HCT116 (cell line): ENCODE measurements at regions not wholly inside any gene's neighbourhood (a gene's known extent, or its start where the extent isn't known, plus 50 kb on each side); places are given as distances from the start of the nearest gene placed in this dataset.

Experiments used
- ATAC-seq: fragments of 200-7000 bp; cut with Tn5 transposase; 2 replicates; pipeline ENCODE4 v1.9.1; 2020; ENCODE audit warnings: mild to moderate bottlenecking, moderate library complexity
- BruUV-seq: library from RNA; stranded (reverse); fragments of 400-500 nt; replicated peaks from 2 replicates; lab custom pipeline; 2021; lab: Mats Ljungman, UMichigan
- CTCF ChIA-PET: fragments of 300-600 bp; sonication (Branson Sonifier 250); formaldehyde crosslinking; loops from one replicate; lab custom pipeline; 2021; ENCODE audit warnings: antibody characterized with exemption; lab: Charles Lee
- POLR2A ChIA-PET: fragments of 300-600, 350-600 bp; sonication (Branson Sonifier 250); formaldehyde crosslinking; loops from one replicate; lab custom pipeline; 2021; ENCODE audit warnings: antibody characterized with exemption; lab: Charles Lee
- RAD21 ChIA-PET, 2 experiments: fragments of 300-600 bp; sonication (Branson Sonifier 250); formaldehyde crosslinking; loops; one replicate each; lab custom pipeline; 2023; ENCODE audit warnings: low total read pairs in 2 of 2; ENCODE audit not compliant: uncharacterized antibody in 2 of 2, unreplicated experiment in 2 of 2, low non-redundant PET in 1 of 2; lab: Charles Lee
- DNase-seq: peaks from one replicate; pipeline ENCODE4 v3.0.0-alpha.2; 2010; ENCODE audit warnings: low read depth, low spot score
- H2AFZ ChIP-seq: fragments of 200-600 bp; shearing (Covaris generic), sonication (generic); 2 replicates; pipeline ENCODE4 v1.6.1; 2017; ENCODE audit warnings: low read depth, mixed run types, mixed read lengths, antibody characterized with exemption, low read length; ENCODE audit not compliant: poor library complexity, severe bottlenecking
- H3K27ac ChIP-seq: 2 replicates; pipeline ENCODE4 v1.5.1; 2012; ENCODE audit warnings: low read depth, low read length
- H3K27me3 ChIP-seq: fragments of 200-600 bp; sonication (generic); 2 replicates; pipeline ENCODE4 v1.6.1; 2016; ENCODE audit warnings: mixed run types, low read length, mixed read lengths; ENCODE audit not compliant: insufficient read depth
- H3K36me3 ChIP-seq, 2 experiments: fragments of 200-500 bp in 1 of 2; fragments of 200-600 bp in 1 of 2; sonication (Bioruptor generic) in 1 of 2; sonication (generic) in 1 of 2; 2 replicates each; pipeline versions ENCODE4 v1.5.1 to v1.6.1; 2014 to 2016; ENCODE audit warnings: low read length in 2 of 2, inconsistent platforms in 1 of 2, mixed read lengths in 1 of 2, mixed run types in 1 of 2; ENCODE audit not compliant: insufficient read depth in 2 of 2, control insufficient read depth in 1 of 2
- H3K4me1 ChIP-seq, 2 experiments: fragments of 200-600 bp in 1 of 2; sonication (generic) in 1 of 2; 2 replicates each; pipeline versions ENCODE4 v1.5.1 to v1.6.1; 2012 to 2017; ENCODE audit warnings: low read length in 2 of 2, inconsistent platforms in 1 of 2, mild to moderate bottlenecking in 1 of 2, mixed read lengths in 1 of 2, mixed run types in 1 of 2, moderate library complexity in 1 of 2; ENCODE audit not compliant: insufficient read depth in 2 of 2, control insufficient read depth in 1 of 2
- H3K4me2 ChIP-seq: fragments of 200-600 bp; sonication (generic); 2 replicates; pipeline ENCODE4 v1.6.1; 2017; ENCODE audit warnings: mixed run types, low read length, mixed read lengths
- H3K4me3 ChIP-seq, 2 experiments: fragments of 200-600 bp in 1 of 2; sonication (generic) in 1 of 2; replicated peaks in 1 of 2; 2 replicates each; pipeline ENCODE4 v1.5.1; 2011 to 2016; ENCODE audit warnings: low read length in 2 of 2, control low read depth in 1 of 2, low read depth in 1 of 2, mild to moderate bottlenecking in 1 of 2, mixed read lengths in 1 of 2, mixed run types in 1 of 2
- H3K79me2 ChIP-seq: fragments of 200-600 bp; sonication (generic); 2 replicates; pipeline ENCODE4 v1.6.1; 2017; ENCODE audit warnings: mild to moderate bottlenecking, mixed run types, low read length, moderate library complexity, mixed read lengths; ENCODE audit not compliant: insufficient read depth
- H3K9ac ChIP-seq: fragments of 200-600 bp; sonication (generic); 2 replicates; pipeline ENCODE4 v1.6.1; 2016; ENCODE audit warnings: low read length, mixed read lengths
- H3K9me2 ChIP-seq: fragments of 200-600 bp; sonication (generic), shearing (Covaris generic); 2 replicates; pipeline ENCODE4 v1.6.1; 2017; ENCODE audit warnings: mixed run types, mild to moderate bottlenecking, moderate library complexity; ENCODE audit not compliant: insufficient read depth
- H3K9me3 ChIP-seq, 2 experiments: fragments of 200-500 bp in 1 of 2; fragments of 200-600 bp in 1 of 2; sonication (Bioruptor generic) in 1 of 2; sonication (generic) in 1 of 2; 2 replicates each; pipeline ENCODE4 v1.6.1; 2014 to 2017; ENCODE audit warnings: low read length in 2 of 2, mixed read lengths in 2 of 2, inconsistent platforms in 1 of 2, low read depth in 1 of 2, mild to moderate bottlenecking in 1 of 2, mixed run types in 1 of 2, moderate library complexity in 1 of 2; ENCODE audit not compliant: control insufficient read depth in 1 of 2, insufficient read depth in 1 of 2
- H4K20me1 ChIP-seq: fragments of 200-600 bp; sonication (generic), shearing (Covaris generic); 2 replicates; pipeline ENCODE4 v1.6.1; 2017; ENCODE audit warnings: mixed run types, mild to moderate bottlenecking, moderate library complexity; ENCODE audit not compliant: insufficient read depth
- ATF3 ChIP-seq: IDR thresholded peaks from 2 replicates; pipeline ENCODE4 v1.6.1; 2012
- CBX3 ChIP-seq: IDR thresholded peaks from 2 replicates; pipeline ENCODE4 v1.6.1; 2012; ENCODE audit warnings: low read depth
- CTCF ChIP-seq, 3 experiments: fragments of 200-600 bp in 1 of 3; sonication (generic) in 1 of 3; IDR thresholded peaks in 2 of 3; conservative IDR thresholded peaks in 1 of 3; 2 replicates each; pipeline ENCODE4 v1.5.1; 2012 to 2017; ENCODE audit warnings: low read depth in 2 of 3, low read length in 2 of 3, antibody characterized with exemption in 1 of 3, borderline replicate concordance in 1 of 3, control low read depth in 1 of 3, mild to moderate bottlenecking in 1 of 3, mixed read lengths in 1 of 3, mixed run types in 1 of 3, moderate library complexity in 1 of 3; ENCODE audit not compliant: insufficient read depth in 1 of 3
- EZH2phosphoT487 ChIP-seq: fragments of 200-600 bp; IDR thresholded peaks from 2 replicates; pipeline ENCODE4 v1.6.1; 2018; ENCODE audit warnings: antibody characterized with exemption, borderline replicate concordance
- FOSL1 ChIP-seq: IDR thresholded peaks from 2 replicates; pipeline ENCODE4 v1.6.1; 2012; ENCODE audit warnings: low read depth
- MAX ChIP-seq: IDR thresholded peaks from 2 replicates; pipeline ENCODE4 v1.6.1; 2012
- POLR2A ChIP-seq: IDR thresholded peaks from 2 replicates; pipeline ENCODE4 v1.7.0; 2011; ENCODE audit warnings: borderline replicate concordance; ENCODE audit not compliant: insufficient read depth, insufficient read length; ENCODE audit errors: extremely low read depth
- POLR2AphosphoS5 ChIP-seq: IDR thresholded peaks from 2 replicates; pipeline ENCODE4 v1.6.1; 2011; ENCODE audit warnings: mild to moderate bottlenecking, low read depth, low read length, moderate library complexity
- RAD21 ChIP-seq: IDR thresholded peaks from 2 replicates; pipeline ENCODE4 v1.6.1; 2012; ENCODE audit warnings: low read depth, mild to moderate bottlenecking
- SIN3A ChIP-seq: IDR thresholded peaks from 2 replicates; pipeline ENCODE4 v1.6.1; 2012; ENCODE audit warnings: low read depth
- SRF ChIP-seq: IDR thresholded peaks from 2 replicates; pipeline ENCODE4 v1.6.1; 2012; ENCODE audit warnings: low read depth
- TCF7L2 ChIP-seq: IDR thresholded peaks from 2 replicates; pipeline ENCODE4 v1.7.0; 2011; ENCODE audit warnings: borderline replicate concordance, inconsistent platforms; ENCODE audit not compliant: insufficient read depth, insufficient read length; ENCODE audit errors: extremely low read depth
- YY1 ChIP-seq: IDR thresholded peaks from 2 replicates; pipeline ENCODE4 v1.6.1; 2011; ENCODE audit warnings: low read length, low read depth, moderate library complexity, mild to moderate bottlenecking; ENCODE audit not compliant: insufficient replicate concordance; ENCODE audit errors: extremely low read depth
- ZBTB33 ChIP-seq: IDR thresholded peaks from 2 replicates; pipeline ENCODE4 v1.6.1; 2011; ENCODE audit warnings: mild to moderate bottlenecking, low read length, moderate library complexity; ENCODE audit not compliant: insufficient replicate concordance; ENCODE audit errors: extremely low read depth
- ZFX ChIP-seq: fragments of 450-650 bp; IDR thresholded peaks from 2 replicates; pipeline ENCODE4 v1.6.1; 2017
- ZNF274 ChIP-seq: fragments of 200-500 bp; sonication (Bioruptor generic); IDR thresholded peaks from 2 replicates; pipeline ENCODE4 v1.6.1; 2014; ENCODE audit warnings: mild to moderate bottlenecking, low read depth, low read length, inconsistent platforms
- intact Hi-C: fragments of 100-400 bp; cut with micrococcal nuclease; formaldehyde crosslinking; loops from 2 replicates; pipeline ENCODE4 v1.10.0; 2022

GRCh38 chr1:115145226-115145625, 55.9 kb upstream of the TSPAN2 start:
- H2AFZ ChIP-seq = no peak overlapping the region
- TF ChIP-seq CTCF (IDR thresholded peaks at IDR 0.05 in 2 of 3, conservative IDR thresholded peaks at IDR 0.05 in 1 of 3; ENCODE audit: borderline replicate concordance in 1 of 3, insufficient read depth in 1 of 3, low read depth in 2 of 3, low read length in 2 of 3) (no peak), POLR2A (no peak), YY1 (no peak), SIN3A (no peak), CBX3 (no peak), EZH2phosphoT487 (no peak), RAD21 (no peak), MAX (no peak), SRF (no peak), ATF3 (no peak), ZBTB33 (no peak), TCF7L2 (no peak), ZFX (no peak), POLR2AphosphoS5 (no peak), FOSL1 (no peak), ZNF274 (no peak)
- no peaks in the 10 kb centered on the region for H3K36me3 ChIP-seq
- H3K4me1 ChIP-seq = peaks cover 0 to 4% of the 10 kb centered on the region in 2 experiments; a peak in 1 of 4 replicates
- DNase-seq (no peak), ATAC-seq (no peak)
- H3K27ac ChIP-seq = no peak overlapping the region
- ChIA-PET POLR2A (no interaction called here), RAD21 (no interaction called here), CTCF (no interaction called here)
- no TSS peak for BruUV-seq
- H3K27me3 ChIP-seq = no peaks in the 10 kb centered on the region
- H3K9ac ChIP-seq = no peak overlapping the region
- no peaks in the 10 kb centered on the region for H3K79me2 ChIP-seq
- no peaks in the 10 kb centered on the region for H3K9me2 ChIP-seq
- H3K4me3 ChIP-seq = no peak overlapping the region
- H3K4me2 ChIP-seq = no peak overlapping the region
- H3K9me3 ChIP-seq = no peaks in the 10 kb centered on the region
- H4K20me1 ChIP-seq = no peaks in the 10 kb centered on the region
- intact Hi-C loops = no loop called here
